ENCODE measurements at regions not wholly inside any gene's neighbourhood (a gene's known extent, or its start where the extent isn't known, plus 50 kb on each side); places are given as distances from the start of the nearest gene placed in this dataset.
A peak's percentile ranks its signal among the peaks of the same experiment; 100 is the strongest.

GRCh38 chr4:10320130-10320529, 137.1 kb downstream of the ZNF518B start:
- no peak for DNase-seq (ENCODE audit: low read depth)
- TF ChIP-seq, protein P1, sequence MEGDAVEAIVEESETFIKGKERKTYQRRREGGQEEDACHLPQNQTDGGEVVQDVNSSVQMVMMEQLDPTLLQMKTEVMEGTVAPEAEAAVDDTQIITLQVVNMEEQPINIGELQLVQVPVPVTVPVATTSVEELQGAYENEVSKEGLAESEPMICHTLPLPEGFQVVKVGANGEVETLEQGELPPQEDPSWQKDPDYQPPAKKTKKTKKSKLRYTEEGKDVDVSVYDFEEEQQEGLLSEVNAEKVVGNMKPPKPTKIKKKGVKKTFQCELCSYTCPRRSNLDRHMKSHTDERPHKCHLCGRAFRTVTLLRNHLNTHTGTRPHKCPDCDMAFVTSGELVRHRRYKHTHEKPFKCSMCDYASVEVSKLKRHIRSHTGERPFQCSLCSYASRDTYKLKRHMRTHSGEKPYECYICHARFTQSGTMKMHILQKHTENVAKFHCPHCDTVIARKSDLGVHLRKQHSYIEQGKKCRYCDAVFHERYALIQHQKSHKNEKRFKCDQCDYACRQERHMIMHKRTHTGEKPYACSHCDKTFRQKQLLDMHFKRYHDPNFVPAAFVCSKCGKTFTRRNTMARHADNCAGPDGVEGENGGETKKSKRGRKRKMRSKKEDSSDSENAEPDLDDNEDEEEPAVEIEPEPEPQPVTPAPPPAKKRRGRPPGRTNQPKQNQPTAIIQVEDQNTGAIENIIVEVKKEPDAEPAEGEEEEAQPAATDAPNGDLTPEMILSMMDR (IDR thresholded peaks at IDR 0.05; ENCODE audit: insufficient read depth, low read depth, low read length, missing control alignments) = no peak

DNA sequence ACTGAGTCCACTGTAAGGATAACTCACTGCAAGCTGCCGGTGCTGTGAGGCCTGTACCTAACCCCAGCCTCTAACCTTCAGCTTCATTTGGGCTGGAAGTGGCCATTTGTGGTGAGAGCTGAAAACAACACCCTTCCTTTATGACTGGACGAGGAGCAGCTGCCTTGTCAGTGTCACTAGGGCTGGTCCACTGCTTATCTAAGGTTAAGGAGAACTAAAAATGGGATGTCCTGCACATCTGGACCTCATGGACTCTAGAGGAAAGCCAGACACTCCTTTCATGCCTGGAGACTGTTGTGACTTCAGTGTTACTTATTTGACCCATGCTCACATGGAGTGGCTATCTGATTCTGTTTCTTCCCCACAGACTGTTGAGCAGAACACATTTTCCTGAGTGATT, 139.9 kb downstream of the ZNF518B start:
- H3K4me3 ChIP-seq (ENCODE audit: low read length) = no peak overlapping the region
- no peak for DNase-seq (ENCODE audit: low read depth)
- TF ChIP-seq, protein P1 (IDR thresholded peaks at IDR 0.05; ENCODE audit: insufficient read depth, low read depth, low read length, missing control alignments) = no peak

More at GRCh38 chr4:10320130-10320529, 137.1 kb downstream of the ZNF518B start:
- no peak overlapping the region for H3K4me3 ChIP-seq (ENCODE audit: low read length)

DNA sequence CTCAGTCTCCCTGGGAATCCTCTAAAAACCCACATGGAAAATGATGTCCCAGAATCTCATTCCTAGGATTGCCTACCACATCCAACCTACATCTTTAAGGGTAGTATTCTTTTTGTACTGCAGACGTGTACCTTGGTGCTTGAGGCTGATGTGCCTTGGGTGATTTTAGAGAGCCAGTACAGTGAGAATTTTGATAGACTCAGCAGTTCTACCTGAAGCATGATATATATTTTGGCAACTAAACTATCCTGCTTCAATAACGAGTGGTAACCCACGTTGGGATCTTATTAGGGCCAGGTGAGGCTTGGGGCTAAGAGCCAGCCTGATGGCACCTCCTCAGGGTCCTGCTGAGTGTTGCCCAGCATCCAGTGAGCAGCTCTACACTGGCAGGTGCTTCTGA, 140.4 kb downstream of the ZNF518B start:
- TF ChIP-seq, protein P1 (IDR thresholded peaks at IDR 0.05; ENCODE audit: insufficient read depth, low read depth, low read length, missing control alignments) = no peak
- DNase-seq (ENCODE audit: low read depth) = no peak
- H3K4me3 ChIP-seq (ENCODE audit: low read length) = no peak overlapping the region

- TF ChIP-seq, protein P1 (IDR thresholded peaks at IDR 0.05; ENCODE audit: insufficient read depth, low read depth, low read length, missing control alignments) = no peak
- no peak for DNase-seq (ENCODE audit: low read depth)
- no peak overlapping the region for H3K4me3 ChIP-seq (ENCODE audit: low read length)
Measured at GRCh38 chr4:10315638-10316037, 141.6 kb downstream of the ZNF518B start.

GRCh38 chr4:10312568-10312967, 144.7 kb downstream of the ZNF518B start:
- no peak overlapping the region for H3K4me3 ChIP-seq (ENCODE audit: low read length)
- TF ChIP-seq, protein P1 (IDR thresholded peaks at IDR 0.05; ENCODE audit: insufficient read depth, low read depth, low read length, missing control alignments) = no peak
- DNase-seq (ENCODE audit: low read depth) = peak; percentile 55

DNA sequence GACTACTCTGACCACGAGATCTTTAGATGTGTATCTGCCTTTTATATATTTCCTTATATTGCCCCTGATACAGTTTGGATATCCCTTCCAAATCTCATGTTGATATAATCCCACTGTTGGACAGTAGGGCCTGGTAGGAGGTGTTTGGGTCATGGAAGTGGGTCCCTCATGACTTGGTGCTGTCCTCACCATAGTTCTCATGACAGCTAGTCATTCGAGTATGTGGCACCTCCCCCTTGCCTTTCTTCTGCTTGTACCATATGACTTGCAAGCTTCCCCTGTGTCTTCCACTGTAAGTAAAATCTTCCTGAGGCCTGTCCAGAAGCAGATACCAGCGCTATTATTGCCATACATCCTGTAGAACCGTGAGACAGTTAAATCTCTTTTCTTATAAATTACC, 145.3 kb downstream of the ZNF518B start:
- H3K4me3 ChIP-seq (ENCODE audit: low read length) = no peak overlapping the region
- TF ChIP-seq, protein P1 (IDR thresholded peaks at IDR 0.05; ENCODE audit: insufficient read depth, low read depth, low read length, missing control alignments) = no peak
- no peak for DNase-seq (ENCODE audit: low read depth)

GRCh38 chr4:10305816-10306215, 151.4 kb downstream of the ZNF518B start:
- DNase-seq (ENCODE audit: low read depth) = no peak
- no peak overlapping the region for H3K4me3 ChIP-seq (ENCODE audit: low read length)
- TF ChIP-seq, protein P1 (IDR thresholded peaks at IDR 0.05; ENCODE audit: insufficient read depth, low read depth, low read length, missing control alignments) = no peak
